H1 (cell line): ENCODE measurements at regions not wholly inside any gene's neighbourhood (a gene's known extent, or its start where the extent isn't known, plus 50 kb on each side); places are given as distances from the start of the nearest gene placed in this dataset.

Experiments used
- CTCF ChIA-PET: fragments of 300-600 bp; sonication (Branson Sonifier 250); formaldehyde crosslinking; loops from one replicate; lab custom pipeline; 2021; ENCODE audit not compliant: partially characterized antibody; lab: Charles Lee
- POLR2A ChIA-PET: fragments of 300-600 bp; sonication (Branson Sonifier 250); formaldehyde crosslinking; loops from one replicate; lab custom pipeline; 2021; ENCODE audit warnings: inconsistent platforms; ENCODE audit not compliant: partially characterized antibody; lab: Charles Lee
- DNase-seq, 2 experiments: peaks; one replicate each; pipeline versions ENCODE4 v3.0.0 to v3.0.0-alpha.2; 2010 to 2022; ENCODE audit warnings: low spot score in 2 of 2, low read depth in 1 of 2, mixed read lengths in 1 of 2
- FAIRE-seq: peaks from 2 replicates; lab custom pipeline; 2011; peaks lifted over from hg19 to GRCh38; lab: Jason Lieb, UNC
- H2AFZ ChIP-seq: 2 replicates; pipeline ENCODE4 v1.8.1; 2012; ENCODE audit warnings: low read length, inconsistent platforms
- H2AK5ac ChIP-seq: 2 replicates; pipeline ENCODE4 v1.6.1; 2013; ENCODE audit warnings: low read depth, low read length
- H2BK120ac ChIP-seq: replicated peaks from 2 replicates; pipeline ENCODE3; 2013; ENCODE audit warnings: low read depth, low read length, inconsistent platforms
- H2BK12ac ChIP-seq: 2 replicates; pipeline ENCODE4 v1.6.1; 2013; ENCODE audit warnings: low read depth, low read length
- H2BK15ac ChIP-seq: 2 replicates; pipeline ENCODE4 v1.6.1; 2013; ENCODE audit warnings: low read length
- H2BK20ac ChIP-seq: 2 replicates; pipeline ENCODE4 v1.6.1; 2013; ENCODE audit warnings: low read length
- H2BK5ac ChIP-seq: 2 replicates; pipeline ENCODE4 v1.6.1; 2013; ENCODE audit warnings: low read depth, low read length
- H3K14ac ChIP-seq: 2 replicates; pipeline ENCODE4 v1.6.1; 2013; ENCODE audit warnings: inconsistent platforms; ENCODE audit not compliant: insufficient read length
- H3K18ac ChIP-seq: 2 replicates; pipeline ENCODE4 v1.6.1; 2013; ENCODE audit warnings: low read length; ENCODE audit errors: extremely low read depth
- H3K23ac ChIP-seq: 2 replicates; pipeline ENCODE4 v1.6.1; 2013; ENCODE audit warnings: inconsistent platforms; ENCODE audit not compliant: insufficient read length
- H3K23me2 ChIP-seq: 2 replicates; pipeline ENCODE4 v1.6.1; 2013; ENCODE audit warnings: low read depth, low read length
- H3K27ac ChIP-seq: 2 replicates; pipeline ENCODE4 v1.6.1; 2011; ENCODE audit warnings: low read depth, low read length, inconsistent platforms
- H3K27me3 ChIP-seq, 4 experiments: replicated peaks in 1 of 4; 1 replicate in 1 of 4; 2 replicates in 3 of 4; pipeline versions ENCODE4 v1.6.1 to v1.8.1; 2011 to 2013; ENCODE audit warnings: low read length in 3 of 4, mild to moderate bottlenecking in 3 of 4, inconsistent platforms in 2 of 4, mixed read lengths in 2 of 4, moderate library complexity in 1 of 4; ENCODE audit not compliant: control insufficient read depth in 3 of 4, insufficient read depth in 3 of 4; ENCODE audit errors: extremely low read depth in 1 of 4
- H3K36me3 ChIP-seq, 4 experiments: 2 replicates each; pipeline versions ENCODE4 v1.6.1 to v1.8.1; 2011 to 2013; ENCODE audit warnings: mild to moderate bottlenecking in 4 of 4, low read length in 3 of 4, moderate library complexity in 2 of 4, control low read depth in 1 of 4, inconsistent platforms in 1 of 4; ENCODE audit not compliant: insufficient read depth in 4 of 4, control insufficient read depth in 2 of 4
- H3K4ac ChIP-seq: replicated peaks from 2 replicates; pipeline ENCODE3; 2013; ENCODE audit warnings: low read length, low read depth, mixed read lengths, inconsistent platforms; ENCODE audit not compliant: insufficient read length
- H3K4me1 ChIP-seq, 4 experiments: replicated peaks in 1 of 4; 1 replicate in 1 of 4; 2 replicates in 3 of 4; pipeline versions ENCODE4 v1.6.1 to v1.8.1; 2011 to 2013; ENCODE audit warnings: low read length in 3 of 4, inconsistent platforms in 2 of 4, mixed read lengths in 1 of 4; ENCODE audit not compliant: insufficient read depth in 4 of 4, control insufficient read depth in 3 of 4
- H3K4me2 ChIP-seq, 2 experiments: 2 replicates each; pipeline versions ENCODE4 v1.6.1 to v1.8.1; 2011 to 2013; ENCODE audit warnings: low read depth in 2 of 2, low read length in 2 of 2, control low read depth in 1 of 2, inconsistent platforms in 1 of 2, mild to moderate bottlenecking in 1 of 2; ENCODE audit not compliant: insufficient read depth in 1 of 2
- H3K4me3 ChIP-seq, 4 experiments: fragments of 200-600, 300-600 bp in 1 of 4; sonication (generic), shearing (Covaris generic), sonication (Bioruptor Twin) in 1 of 4; 2 replicates each; pipeline versions ENCODE4 v1.5.1 to v1.8.1; 2011 to 2016; ENCODE audit warnings: low read length in 4 of 4, low read depth in 3 of 4, control low read depth in 2 of 4, inconsistent platforms in 2 of 4, mild to moderate bottlenecking in 2 of 4, mixed read lengths in 1 of 4, moderate library complexity in 1 of 4; ENCODE audit not compliant: insufficient read depth in 2 of 4; ENCODE audit errors: extremely low read depth in 1 of 4
- H3K56ac ChIP-seq: replicated peaks from 2 replicates; pipeline ENCODE3; 2013; ENCODE audit warnings: low read depth, mild to moderate bottlenecking, mixed read lengths, low read length, inconsistent platforms; ENCODE audit not compliant: insufficient read length
- H3K79me1 ChIP-seq: 2 replicates; pipeline ENCODE4 v1.6.1; 2013; ENCODE audit warnings: low read depth, low read length, control low read depth
- H3K79me2 ChIP-seq, 2 experiments: 2 replicates each; pipeline versions ENCODE4 v1.6.1 to v1.8.1; 2012 to 2013; ENCODE audit warnings: low read length in 2 of 2, mild to moderate bottlenecking in 2 of 2, inconsistent platforms in 1 of 2; ENCODE audit not compliant: insufficient read depth in 2 of 2, control insufficient read depth in 1 of 2
- H3K9ac ChIP-seq, 4 experiments: replicated peaks in 1 of 4; 1 replicate in 1 of 4; 2 replicates in 3 of 4; pipeline versions ENCODE4 v1.6.1 to v1.8.1; 2011 to 2013; ENCODE audit warnings: low read depth in 3 of 4, low read length in 3 of 4, control low read depth in 2 of 4, mild to moderate bottlenecking in 2 of 4, moderate library complexity in 2 of 4, inconsistent platforms in 1 of 4; ENCODE audit errors: extremely low read depth in 1 of 4
- H3K9me3 ChIP-seq, 2 experiments: 2 replicates each; pipeline versions ENCODE4 v1.6.1 to v1.8.1; 2012 to 2013; ENCODE audit warnings: mild to moderate bottlenecking in 2 of 2, moderate library complexity in 2 of 2, control low read depth in 1 of 2, inconsistent platforms in 1 of 2, low read depth in 1 of 2, low read length in 1 of 2, mixed read lengths in 1 of 2; ENCODE audit not compliant: insufficient read depth in 2 of 2
- H4K20me1 ChIP-seq, 2 experiments: replicated peaks in 1 of 2; 2 replicates each; pipeline versions ENCODE3 to v1.8.1; 2011 to 2013; ENCODE audit warnings: inconsistent platforms in 2 of 2, low read length in 2 of 2, mild to moderate bottlenecking in 1 of 2; ENCODE audit not compliant: insufficient read depth in 2 of 2, control insufficient read depth in 1 of 2
- H4K5ac ChIP-seq: 2 replicates; pipeline ENCODE4 v1.6.1; 2013; ENCODE audit warnings: low read length, low read depth, mixed read lengths, inconsistent platforms; ENCODE audit not compliant: insufficient read length
- H4K8ac ChIP-seq: 2 replicates; pipeline ENCODE4 v1.8.0; 2013; ENCODE audit warnings: mild to moderate bottlenecking, moderate library complexity, low read length, inconsistent platforms; ENCODE audit not compliant: insufficient read depth; ENCODE audit errors: extremely low read depth
- H4K91ac ChIP-seq: replicated peaks from 2 replicates; pipeline ENCODE3; 2013; ENCODE audit warnings: low read length, mixed read lengths, inconsistent platforms; ENCODE audit not compliant: insufficient read length
- BRCA1 ChIP-seq: IDR thresholded peaks from 2 replicates; pipeline ENCODE4 v1.6.1; 2012; ENCODE audit warnings: low read depth, low read length, improper control_type of control experiment
- CEBPB ChIP-seq: IDR thresholded peaks from 2 replicates; pipeline ENCODE4 v1.6.1; 2012; ENCODE audit warnings: low read depth, low read length
- CREB1 ChIP-seq: IDR thresholded peaks from 2 replicates; pipeline ENCODE4 v1.6.1; 2012; ENCODE audit warnings: inconsistent platforms
- EZH2 ChIP-seq: fragments of 200-600 bp; sonication (generic); IDR thresholded peaks from 2 replicates; pipeline ENCODE4 v1.7.1; 2012; ENCODE audit warnings: low read depth, mild to moderate bottlenecking, moderate library complexity, low read length, inconsistent platforms; ENCODE audit not compliant: severe bottlenecking
- SAP30 ChIP-seq: fragments of 300-600 bp; sonication (generic); IDR thresholded peaks from 2 replicates; pipeline ENCODE4 v1.7.1; 2012; ENCODE audit warnings: low read length, moderate library complexity, mild to moderate bottlenecking, inconsistent platforms; ENCODE audit not compliant: insufficient read depth, insufficient replicate concordance
- SIRT6 ChIP-seq: IDR thresholded peaks from one replicate; pipeline ENCODE4 v1.7.1; 2012; ENCODE audit warnings: low read length, inconsistent platforms
- TBP ChIP-seq: IDR thresholded peaks from 2 replicates; pipeline ENCODE4 v1.6.1; 2011; ENCODE audit warnings: low read depth, low read length, improper control_type of control experiment
- WGBS, 2 experiments: shearing (Covaris generic) in 1 of 2; methylation state at CpG; one replicate each; pipeline versions ENCODE4 v1.1.6 to v1.1.7; 2013 to 2015; ENCODE audit warnings: low lambda C conversion rate in 2 of 2, mixed read lengths in 2 of 2, inconsistent platforms in 1 of 2, low coverage in 1 of 2, missing lambda C conversion rate in 1 of 2; ENCODE audit not compliant: insufficient replicate concordance in 2 of 2, insufficient coverage in 1 of 2, insufficient read length in 1 of 2; ENCODE audit errors: extremely low coverage in 1 of 2, missing lambda C conversion rate in 1 of 2; 5-methylcytosine and 5-hydroxymethylcytosine counted together

GRCh38 chr4:123997776-123998449, 601.3 kb downstream of the SPRY1 start:
- Histone ChIP-seq H3K23me2 (no peaks in the 10 kb centered on the region), H3K27ac (no peak overlapping the region), H2AK5ac (no peak overlapping the region), H3K4me1 (no peaks in the 10 kb centered on the region; a peak in 1 of 7 replicates), H3K4me2 (no peak overlapping the region), H3K4me3 (no peak overlapping the region), H2BK20ac (no peak overlapping the region), H4K5ac (no peak overlapping the region), H2AFZ (no peak overlapping the region), H4K20me1 (no peaks in the 10 kb centered on the region), H3K4ac (no peak overlapping the region), H3K23ac (no peak overlapping the region), H3K27me3 (no peaks in the 10 kb centered on the region), H3K56ac (no peak overlapping the region), H3K36me3 (no peaks in the 10 kb centered on the region), H2BK15ac (no peak overlapping the region), H3K9me3 (no peaks in the 10 kb centered on the region), H3K14ac (no peak overlapping the region), H2BK120ac (no peak overlapping the region), H3K9ac (no peak overlapping the region), H2BK5ac (no peak overlapping the region), H3K18ac (no peak overlapping the region), H4K91ac (no peak overlapping the region), H2BK12ac (no peak overlapping the region), H3K79me2 (no peaks in the 10 kb centered on the region), H4K8ac (no peak overlapping the region), H3K79me1 (no peaks in the 10 kb centered on the region)
- FAIRE-seq (no peak), DNase-seq (no peak)
- ChIA-PET POLR2A (no interaction called here), CTCF (no interaction called here)
- 48% methylated on average over 1 of the region's 1 CpG; no CpG with 5 or more reads in 1 of the 2 experiments for WGBS, 2 experiments
- TF ChIP-seq TBP (no peak), BRCA1 (no peak), EZH2 (no peak), CEBPB (no peak), SAP30 (no peak), SIRT6 (no peak), CREB1 (no peak)
